GM12878 (cell line): ENCODE measurements at regions not wholly inside any gene's neighbourhood (a gene's known extent, or its start where the extent isn't known, plus 50 kb on each side); places are given as distances from the start of the nearest gene placed in this dataset.

Experiments used
- ATAC-seq: fragments of 200-7000 bp; cut with Tn5 transposase; 3 replicates; pipeline ENCODE4 v1.9.1; 2020; ENCODE audit warnings: mild to moderate bottlenecking, moderate library complexity
- BruUV-seq: library from RNA; stranded (reverse); fragments of 400-500 nt; replicated peaks from 2 replicates; lab custom pipeline; 2021; lab: Mats Ljungman, UMichigan
- CTCF ChIA-PET: fragments of 300-600 bp; sonication (Branson Sonifier 250); formaldehyde crosslinking; extraction: SDS; loops from one replicate; lab custom pipeline; 2021; ENCODE audit warnings: inconsistent platforms; lab: Yijun Ruan, JAX
- POLR2A ChIA-PET: fragments of 350-600 bp; formaldehyde crosslinking; extraction: SDS; loops from one replicate; lab custom pipeline; 2021; ENCODE audit warnings: inconsistent platforms; lab: Charles Lee
- RAD21 ChIA-PET: fragments of 300-600 bp; sonication (Branson Sonifier 250); formaldehyde crosslinking; loops from one replicate; lab custom pipeline; 2023; ENCODE audit warnings: antibody characterized with exemption; ENCODE audit not compliant: unreplicated experiment; lab: Charles Lee
- SMC1A ChIA-PET: fragments of 300-600 bp; sonication (Branson Sonifier 250); formaldehyde crosslinking; loops from one replicate; lab custom pipeline; 2023; ENCODE audit not compliant: unreplicated experiment, uncharacterized antibody; lab: Charles Lee
- DNase-seq: peaks from one replicate; pipeline ENCODE4 v3.0.0-alpha.2; 2011; ENCODE audit warnings: low read depth, low spot score
- FAIRE-seq: peaks from 3 replicates; lab custom pipeline; 2011; peaks lifted over from hg19 to GRCh38; lab: Jason Lieb, UNC
- H2AFZ ChIP-seq: 2 replicates; pipeline ENCODE4 v1.6.0; 2011; ENCODE audit warnings: low read depth, low read length, control low read depth; ENCODE audit not compliant: control insufficient read depth
- H3K27ac ChIP-seq: 2 replicates; pipeline ENCODE4 v1.5.1; 2011; ENCODE audit warnings: control low read depth; ENCODE audit not compliant: control insufficient read depth, insufficient read depth
- H3K27me3 ChIP-seq, 2 experiments: replicated peaks in 1 of 2; 2 replicates each; pipeline versions ENCODE4 v1.6.0 to v1.6.1; 2011; ENCODE audit warnings: low read length in 1 of 2; ENCODE audit not compliant: control insufficient read depth in 2 of 2, insufficient read depth in 2 of 2
- H3K36me3 ChIP-seq, 2 experiments: 2 replicates each; pipeline ENCODE4 v1.5.1; 2011; ENCODE audit warnings: low read length in 1 of 2; ENCODE audit not compliant: control insufficient read depth in 2 of 2, insufficient read depth in 2 of 2
- H3K4me1 ChIP-seq: 2 replicates; pipeline ENCODE4 v1.6.1; 2011; ENCODE audit warnings: mild to moderate bottlenecking, low read length, moderate library complexity, mixed read lengths; ENCODE audit not compliant: control insufficient read depth, insufficient read depth
- H3K4me2 ChIP-seq: 2 replicates; pipeline ENCODE4 v1.6.0; 2011; ENCODE audit warnings: control low read depth; ENCODE audit not compliant: control insufficient read depth, insufficient read depth
- H3K4me3 ChIP-seq: fragments of 200-600 bp; sonication (generic); 2 replicates; pipeline ENCODE4 v1.5.1; 2016
- H3K79me2 ChIP-seq: 2 replicates; pipeline ENCODE4 v1.6.0; 2011; ENCODE audit warnings: low read length; ENCODE audit not compliant: control insufficient read depth, insufficient read depth
- H3K9ac ChIP-seq: 2 replicates; pipeline ENCODE4 v1.8.0; 2011; ENCODE audit warnings: low read length, control low read depth, mixed read lengths; ENCODE audit not compliant: control insufficient read depth, insufficient read depth
- H3K9me3 ChIP-seq: replicated peaks from 3 replicates; pipeline ENCODE4 v1.5.1; 2011; ENCODE audit warnings: mild to moderate bottlenecking, low read length; ENCODE audit not compliant: control insufficient read depth, insufficient read depth
- H4K20me1 ChIP-seq: 2 replicates; pipeline ENCODE4 v1.6.0; 2011; ENCODE audit not compliant: control insufficient read depth, insufficient read depth
- CBFB ChIP-seq: IDR thresholded peaks from 2 replicates; pipeline ENCODE4 v1.6.1; 2016; ENCODE audit warnings: antibody characterized with exemption, low read depth
- CEBPB ChIP-seq, 2 experiments: fragments of 150-350 bp in 1 of 2; IDR thresholded peaks; 2 replicates each; pipeline ENCODE4 v1.6.1; 2012 to 2014; ENCODE audit warnings: low read depth in 2 of 2, low read length in 2 of 2, borderline replicate concordance in 1 of 2, inconsistent platforms in 1 of 2
- EED ChIP-seq: sonication (generic); IDR thresholded peaks from 2 replicates; pipeline ENCODE4 v1.6.1; 2016; ENCODE audit warnings: antibody characterized with exemption, low read depth
- EP300 ChIP-seq, 2 experiments: fragments of 150-350 bp in 1 of 2; IDR thresholded peaks; 2 replicates each; pipeline ENCODE4 v1.6.1; 2011 to 2012; ENCODE audit warnings: low read depth in 2 of 2, low read length in 2 of 2, borderline replicate concordance in 1 of 2, improper control_type of control experiment in 1 of 2, inconsistent platforms in 1 of 2; ENCODE audit not compliant: control insufficient read depth in 1 of 2
- ETV6 ChIP-seq, 2 experiments: fragments of 450-650 bp in 1 of 2; IDR thresholded peaks in 1 of 2; conservative IDR thresholded peaks in 1 of 2; 2 replicates each; pipeline ENCODE4 v1.6.1; 2014; ENCODE audit warnings: antibody characterized with exemption in 1 of 2, borderline replicate concordance in 1 of 2, low read depth in 1 of 2, mild to moderate bottlenecking in 1 of 2, moderate library complexity in 1 of 2
- NFIC ChIP-seq: IDR thresholded peaks from 2 replicates; pipeline ENCODE4 v1.6.1; 2012; ENCODE audit warnings: low read depth, mild to moderate bottlenecking, inconsistent platforms, low read length, moderate library complexity
- NR2C2 ChIP-seq: IDR thresholded peaks from 2 replicates; pipeline ENCODE4 v1.6.1; 2011; ENCODE audit warnings: borderline replicate concordance, low read depth; ENCODE audit not compliant: control insufficient read depth, insufficient read length
- RBBP5 ChIP-seq: fragments of 200-600 bp; sonication (generic); conservative IDR thresholded peaks from 2 replicates; pipeline ENCODE4 v1.6.1; 2016
- SMAD5 ChIP-seq: IDR thresholded peaks from 2 replicates; pipeline ENCODE4 v1.6.1; 2016; ENCODE audit warnings: antibody characterized with exemption, low read depth
- SP1 ChIP-seq: IDR thresholded peaks from one replicate; pipeline ENCODE4 v1.6.1; 2011; ENCODE audit warnings: low read depth, low read length
- STAT3 ChIP-seq: IDR thresholded peaks from 2 replicates; pipeline ENCODE4 v1.6.1; 2011; ENCODE audit warnings: low read depth, low read length, improper control_type of control experiment
- YBX1 ChIP-seq: fragments of 450-650 bp; IDR thresholded peaks from 2 replicates; pipeline ENCODE4 v1.6.1; 2016; ENCODE audit warnings: antibody characterized with exemption
- ZNF687 ChIP-seq: fragments of 450-650 bp; IDR thresholded peaks from 2 replicates; pipeline ENCODE4 v1.6.1; 2017; ENCODE audit warnings: mild to moderate bottlenecking, moderate library complexity
- ZSCAN29 ChIP-seq: fragments of 450-650 bp; IDR thresholded peaks from 2 replicates; pipeline ENCODE4 v1.6.1; 2017; ENCODE audit warnings: mild to moderate bottlenecking, moderate library complexity
- WGBS: methylation state at CpG from one replicate; pipeline ENCODE4 v1.1.6; 2016; ENCODE audit warnings: low lambda C conversion rate; ENCODE audit not compliant: insufficient replicate concordance, insufficient coverage; ENCODE audit errors: missing lambda C conversion rate; 5-methylcytosine and 5-hydroxymethylcytosine counted together
- in situ Hi-C: fragments of 300-500 bp; cut with MboI; formaldehyde crosslinking; loops from 9 replicates; pipeline ENCODE4 v1.14.3; 2018; ENCODE audit warnings: mixed read lengths
- intact Hi-C: fragments of 100-400 bp; cut with micrococcal nuclease; formaldehyde crosslinking; loops from one replicate; pipeline ENCODE4 v1.14.2; 2022; ENCODE audit not compliant: unreplicated experiment
- TF ChIP-seq, protein P1 (sequence below): IDR thresholded peaks from 2 replicates; pipeline ENCODE4 v1.6.1; 2012; ENCODE audit warnings: low read depth, low read length, improper control_type of control experiment

DNA sequence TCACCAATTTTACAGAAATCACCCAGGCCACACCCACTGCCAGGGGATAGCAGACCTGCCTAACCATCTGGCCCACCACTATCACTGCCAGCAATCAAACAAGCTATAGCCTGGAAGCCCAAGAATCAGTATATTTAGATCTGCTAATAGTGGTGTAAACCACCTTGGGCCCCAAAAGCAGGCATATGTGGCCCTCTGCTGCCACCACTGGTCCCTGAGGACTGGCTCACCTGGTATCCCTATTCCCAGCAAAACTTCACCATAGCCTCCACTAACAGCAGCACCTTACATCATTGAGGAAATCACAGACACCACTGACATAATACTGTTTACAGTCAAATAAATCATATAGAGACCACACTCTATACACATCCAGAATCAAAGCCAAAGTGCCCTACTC lies 880.4 kb upstream of the MAN1A1 start (continued):
- TF ChIP-seq ZNF687 (no peak), NFIC (no peak)

DNA sequence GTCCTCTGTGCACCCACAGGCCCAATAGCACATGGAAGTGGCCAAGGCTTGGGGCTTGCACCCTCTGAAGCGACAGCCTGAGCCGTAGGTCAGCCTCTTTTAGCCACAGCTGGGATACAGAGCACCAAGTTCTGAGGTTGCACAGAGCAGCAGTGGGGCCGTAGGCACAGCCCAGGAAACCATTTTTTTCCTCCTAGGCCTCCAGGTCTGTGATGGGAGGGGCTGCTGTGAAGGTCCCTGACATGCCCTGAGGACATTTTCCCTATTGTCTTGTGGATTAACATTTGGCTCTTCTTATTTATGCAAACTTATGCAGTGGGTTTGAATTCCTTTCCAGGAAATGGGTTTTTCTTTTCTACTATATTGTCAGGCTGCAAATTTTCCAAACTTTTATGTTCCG lies 878.7 kb upstream of the MAN1A1 start:
- RAD21 ChIA-PET = no interaction called here
- no peak for ATAC-seq
- H3K36me3 ChIP-seq = no peaks in the 10 kb centered on the region
- H2AFZ ChIP-seq = no peak overlapping the region
- FAIRE-seq = no peak
- 20% methylated on average over 4 of the region's 4 CpGs for WGBS
- POLR2A ChIA-PET = no interaction called here
- BruUV-seq = no TSS peak
- no peaks in the 10 kb centered on the region for H3K4me1 ChIP-seq
- no peaks in the 10 kb centered on the region for H4K20me1 ChIP-seq
- H3K27ac ChIP-seq = no peak overlapping the region
- H3K79me2 ChIP-seq = no peaks in the 10 kb centered on the region
- intact Hi-C loops = no loop called here
- no peak overlapping the region for H3K4me2 ChIP-seq
- no peak overlapping the region for H3K4me3 ChIP-seq
- in situ Hi-C loops = no loop called here
- H3K27me3 ChIP-seq = no peaks in the 10 kb centered on the region
- no peak overlapping the region for H3K9ac ChIP-seq
- SMC1A ChIA-PET = no interaction called here
- DNase-seq = no peak
- no peaks in the 10 kb centered on the region for H3K9me3 ChIP-seq
- CTCF ChIA-PET = no interaction called here
- TF ChIP-seq, protein P1, sequence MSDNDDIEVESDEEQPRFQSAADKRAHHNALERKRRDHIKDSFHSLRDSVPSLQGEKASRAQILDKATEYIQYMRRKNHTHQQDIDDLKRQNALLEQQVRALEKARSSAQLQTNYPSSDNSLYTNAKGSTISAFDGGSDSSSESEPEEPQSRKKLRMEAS = no peak
- TF ChIP-seq RBBP5 = no peak
- no peak for TF ChIP-seq ETV6 (conservative IDR thresholded peaks at IDR 0.05 in 1 of 2, IDR thresholded peaks at IDR 0.05 in 1 of 2; ENCODE audit: borderline replicate concordance in 1 of 2, low read depth in 1 of 2)
- TF ChIP-seq ZSCAN29 = no peak
- TF ChIP-seq EP300 (IDR thresholded peaks at IDR 0.05; ENCODE audit: borderline replicate concordance in 1 of 2, control insufficient read depth in 1 of 2, low read depth in 2 of 2, low read length in 2 of 2) = no peak
- TF ChIP-seq CBFB = no peak
- no peak for TF ChIP-seq YBX1
- TF ChIP-seq EED = no peak
- no peak for TF ChIP-seq SP1
- no peak for TF ChIP-seq STAT3
- no peak for TF ChIP-seq CEBPB (IDR thresholded peaks at IDR 0.05; ENCODE audit: borderline replicate concordance in 1 of 2, low read depth in 2 of 2, low read length in 2 of 2)
- no peak for TF ChIP-seq NR2C2
- TF ChIP-seq SMAD5 = no peak
